Activated gamma-delta T cell treated with Interleukin-2 at 50 U/mL for 16 hours (primary cell): ENCODE measurements at regions not wholly inside any gene's neighbourhood (a gene's known extent, or its start where the extent isn't known, plus 50 kb on each side); places are given as distances from the start of the nearest gene placed in this dataset.

Experiments used
- DNase-seq: peaks from one replicate; pipeline ENCODE4 v3.0.0-alpha.2; 2020

GRCh38 chr13:44191504-44192171, 182.0 kb upstream of the SERP2 start:
- peak; percentile 14 for DNase-seq

- no peak for DNase-seq
These were observed 179.9 kb upstream of the SERP2 start for GRCh38 chr13:44193731-44194130.

GRCh38 chr13:44195245-44195644, 178.4 kb upstream of the SERP2 start:
- no peak for DNase-seq

GRCh38 chr13:44196196-44196751, 177.3 kb upstream of the SERP2 start:
- DNase-seq, result no peak

- no peak for DNase-seq
These were observed 175.5 kb upstream of the SERP2 start for GRCh38 chr13:44197791-44198770.

GRCh38 chr13:44198826-44199225, 174.8 kb upstream of the SERP2 start:
- DNase-seq, result no peak

- DNase-seq, result no peak
These were observed 173.9 kb upstream of the SERP2 start for GRCh38 chr13:44199627-44200207.

- DNase-seq, result no peak
These were observed 167.2 kb upstream of the SERP2 start for GRCh38 chr13:44206434-44206833.

- DNase-seq, result no peak
These were observed 166.1 kb upstream of the SERP2 start for GRCh38 chr13:44207476-44207875.

- DNase-seq, result no peak
These were observed 163.1 kb upstream of the SERP2 start for GRCh38 chr13:44210525-44210924.

GRCh38 chr13:44211286-44211685, 162.3 kb upstream of the SERP2 start:
- DNase-seq, result no peak

GRCh38 chr13:44211704-44212346, 161.8 kb upstream of the SERP2 start:
- DNase-seq, result no peak

GRCh38 chr13:44212633-44213396, 160.8 kb upstream of the SERP2 start:
- DNase-seq, result no peak

GRCh38 chr13:44218501-44219240, 155.0 kb upstream of the SERP2 start:
- DNase-seq, result no peak

GRCh38 chr13:44219577-44220548, 153.8 kb upstream of the SERP2 start:
- DNase-seq, result no peak

GRCh38 chr13:44220948-44221347, 152.7 kb upstream of the SERP2 start:
- DNase-seq, result no peak

GRCh38 chr13:44221657-44222056, 152.0 kb upstream of the SERP2 start:
- DNase-seq, result no peak

GRCh38 chr13:44223770-44224444, 149.7 kb upstream of the SERP2 start:
- no peak for DNase-seq

- no peak for DNase-seq
These were observed 149.0 kb upstream of the SERP2 start for GRCh38 chr13:44224450-44225149.
